ENCODE measurements at regions not wholly inside any gene's neighbourhood (a gene's known extent, or its start where the extent isn't known, plus 50 kb on each side); places are given as distances from the start of the nearest gene placed in this dataset.

DNA sequence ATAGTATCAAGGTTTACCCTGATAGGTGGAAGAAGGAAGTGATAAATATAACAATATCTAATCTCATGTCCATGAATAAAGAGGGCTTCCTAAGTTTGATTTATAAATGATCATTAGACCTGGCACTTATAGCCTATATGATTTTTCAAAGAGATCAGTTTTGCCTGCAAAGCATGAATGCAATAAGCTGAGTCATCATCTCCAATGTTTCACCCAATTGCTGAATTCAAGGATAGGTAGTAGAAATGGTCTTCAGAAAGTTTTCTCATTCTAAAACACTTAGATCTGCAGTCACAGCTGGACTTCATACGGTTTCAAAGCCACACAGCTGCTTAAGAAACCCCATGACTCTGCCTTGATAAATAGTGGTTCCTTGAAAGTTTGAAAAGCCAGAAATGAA lies 1722.8 kb downstream of the MAT2B start:
- TF ChIP-seq, protein P1, sequence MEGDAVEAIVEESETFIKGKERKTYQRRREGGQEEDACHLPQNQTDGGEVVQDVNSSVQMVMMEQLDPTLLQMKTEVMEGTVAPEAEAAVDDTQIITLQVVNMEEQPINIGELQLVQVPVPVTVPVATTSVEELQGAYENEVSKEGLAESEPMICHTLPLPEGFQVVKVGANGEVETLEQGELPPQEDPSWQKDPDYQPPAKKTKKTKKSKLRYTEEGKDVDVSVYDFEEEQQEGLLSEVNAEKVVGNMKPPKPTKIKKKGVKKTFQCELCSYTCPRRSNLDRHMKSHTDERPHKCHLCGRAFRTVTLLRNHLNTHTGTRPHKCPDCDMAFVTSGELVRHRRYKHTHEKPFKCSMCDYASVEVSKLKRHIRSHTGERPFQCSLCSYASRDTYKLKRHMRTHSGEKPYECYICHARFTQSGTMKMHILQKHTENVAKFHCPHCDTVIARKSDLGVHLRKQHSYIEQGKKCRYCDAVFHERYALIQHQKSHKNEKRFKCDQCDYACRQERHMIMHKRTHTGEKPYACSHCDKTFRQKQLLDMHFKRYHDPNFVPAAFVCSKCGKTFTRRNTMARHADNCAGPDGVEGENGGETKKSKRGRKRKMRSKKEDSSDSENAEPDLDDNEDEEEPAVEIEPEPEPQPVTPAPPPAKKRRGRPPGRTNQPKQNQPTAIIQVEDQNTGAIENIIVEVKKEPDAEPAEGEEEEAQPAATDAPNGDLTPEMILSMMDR (IDR thresholded peaks at IDR 0.05 in 4 of 5, conservative IDR thresholded peaks at IDR 0.05 in 1 of 5), result no peak
- TF ChIP-seq POLR2A (IDR thresholded peaks at IDR 0.05), result no peak

Data from gastrocnemius medialis (tissue), 4 donors.